Left lobe of liver (tissue), 2 donors: ENCODE measurements at regions not wholly inside any gene's neighbourhood (a gene's known extent, or its start where the extent isn't known, plus 50 kb on each side); places are given as distances from the start of the nearest gene placed in this dataset.
"Not testable (repeated sequence)": the region's sequence is repeated elsewhere in the genome, so short reads cannot be mapped to it uniquely, and the experiment has no call there.

Source experiments
- ATAC-seq: fragments of 200-7000 bp; cut with Tn5 transposase; one replicate; pipeline ENCODE4 v1.9.1; 2020; ENCODE audit warnings: mild to moderate bottlenecking, moderate library complexity
- DNase-seq: peaks from one replicate; pipeline ENCODE4 v3.0.0-alpha.2; 2020; ENCODE audit warnings: low spot score
- donor health status: DM: no; HTN: no; CAD: no; lungs with moderate emphysema.
- donor health status: DM: no; HTN: yes; CAD: no.

- DNase-seq: no peak
Measured at GRCh38 chr9:124084087-124084486, 72.5 kb downstream of the LHX2 start.

GRCh38 chr9:124087226-124087625 is 75.7 kb downstream of the LHX2 start:
- no peak for ATAC-seq
- DNase-seq: no peak

More at GRCh38 chr9:124084087-124084486, 72.5 kb downstream of the LHX2 start:
- ATAC-seq: no peak

GRCh38 chr9:124088476-124088837 is 76.9 kb downstream of the LHX2 start:
- no peak for ATAC-seq
- no peak for DNase-seq

- not testable (repeated sequence) for ATAC-seq
Measured at GRCh38 chr9:124089631-124090488, 78.3 kb downstream of the LHX2 start.

GRCh38 chr9:124098141-124098905 is 86.8 kb downstream of the LHX2 start:
- ATAC-seq: no peak
- DNase-seq: no peak

More at GRCh38 chr9:124089631-124090488, 78.3 kb downstream of the LHX2 start:
- DNase-seq: not testable (repeated sequence)

GRCh38 chr9:124099860-124100259 is 88.3 kb downstream of the LHX2 start:
- ATAC-seq (no peak), DNase-seq (no peak)

GRCh38 chr9:124101215-124101968 is 89.8 kb downstream of the LHX2 start:
- no peak for DNase-seq
- ATAC-seq: no peak

GRCh38 chr9:124101969-124102345 is 90.4 kb downstream of the LHX2 start:
- ATAC-seq (no peak), DNase-seq (no peak)

GRCh38 chr9:124102363-124102762 is 90.8 kb downstream of the LHX2 start:
- DNase-seq: no peak

GRCh38 chr9:124105266-124105665 is 93.7 kb downstream of the LHX2 start:
- ATAC-seq (no peak), DNase-seq (no peak)

More at GRCh38 chr9:124102363-124102762, 90.8 kb downstream of the LHX2 start:
- no peak for ATAC-seq

GRCh38 chr9:124108216-124108615 is 96.6 kb downstream of the LHX2 start:
- no peak for DNase-seq
- no peak for ATAC-seq

- no peak for DNase-seq
- ATAC-seq: peak; percentile 85
Measured at GRCh38 chr9:124110307-124110915, 98.8 kb downstream of the LHX2 start.

- DNase-seq: no peak
- ATAC-seq: no peak
Measured at GRCh38 chr9:124116683-124117363, 105.3 kb downstream of the LHX2 start.

GRCh38 chr9:124118894-124119293 is 107.3 kb downstream of the LHX2 start:
- ATAC-seq (no peak), DNase-seq (no peak)

GRCh38 chr9:124120272-124120671 is 108.7 kb downstream of the LHX2 start:
- no peak for ATAC-seq
- no peak for DNase-seq

GRCh38 chr9:124121725-124122124 is 110.2 kb downstream of the LHX2 start:
- ATAC-seq (no peak), DNase-seq (no peak)

- DNase-seq (no peak), ATAC-seq (no peak)
Measured at GRCh38 chr9:124122321-124122720, 110.8 kb downstream of the LHX2 start.

GRCh38 chr9:124122813-124123462 is 111.4 kb downstream of the LHX2 start:
- DNase-seq (no peak), ATAC-seq (peak; percentile 50)

- not testable (repeated sequence) for ATAC-seq, DNase-seq
Measured at GRCh38 chr9:124123621-124124020, 112.1 kb downstream of the LHX2 start.
